SK-N-SH treated with all-trans-retinoic acid at 6 μM for 48 hours (cell line): ENCODE measurements at regions not wholly inside any gene's neighbourhood (a gene's known extent, or its start where the extent isn't known, plus 50 kb on each side); places are given as distances from the start of the nearest gene placed in this dataset.

Source experiments
- BACH2 ChIP-seq: fragments of 250-450 bp; sonication (Bioruptor Pico); IDR thresholded peaks from 2 replicates; pipeline ENCODE4 v1.9.0; 2021; ENCODE audit warnings: mild to moderate bottlenecking, borderline replicate concordance
- CREB5 ChIP-seq: fragments of 250-450 bp; sonication (Bioruptor Pico); IDR thresholded peaks from 2 replicates; pipeline ENCODE4 v1.5.1; 2020; ENCODE audit warnings: low read depth, mild to moderate bottlenecking, moderate library complexity
- CSDC2 ChIP-seq: fragments of 250-450 bp; sonication (Bioruptor Pico); IDR thresholded peaks from 2 replicates; pipeline ENCODE4 v1.5.0; 2020; ENCODE audit warnings: mild to moderate bottlenecking, moderate library complexity
- CSRNP3 ChIP-seq: fragments of 250-450 bp; sonication (Bioruptor Pico); IDR thresholded peaks from 2 replicates; pipeline ENCODE4 v1.5.1; 2021; ENCODE audit warnings: mild to moderate bottlenecking, moderate library complexity
- ESRRG ChIP-seq: fragments of 250-450 bp; sonication (Bioruptor Pico); IDR thresholded peaks from 2 replicates; pipeline ENCODE4 v1.6.1; 2021; ENCODE audit warnings: mild to moderate bottlenecking
- GLIS3 ChIP-seq: fragments of 250-450 bp; sonication (Bioruptor Pico); IDR thresholded peaks from 2 replicates; pipeline ENCODE4 v1.5.0; 2020; ENCODE audit warnings: mild to moderate bottlenecking, moderate library complexity
- OSR1 ChIP-seq: fragments of 250-450 bp; sonication (Bioruptor Pico); IDR thresholded peaks from 2 replicates; pipeline ENCODE4 v1.8.0; 2022; ENCODE audit warnings: moderate library complexity, mild to moderate bottlenecking, inconsistent platforms
- PATZ1 ChIP-seq: fragments of 250-450 bp; sonication (Bioruptor Pico); IDR thresholded peaks from 2 replicates; pipeline ENCODE4 v1.8.0; 2020; ENCODE audit warnings: mild to moderate bottlenecking, moderate library complexity, borderline replicate concordance
- PPARA ChIP-seq: fragments of 250-450 bp; sonication (Bioruptor Pico); IDR thresholded peaks from 2 replicates; pipeline ENCODE4 v1.5.0; 2020; ENCODE audit warnings: mild to moderate bottlenecking, borderline replicate concordance
- RARB ChIP-seq: fragments of 250-450 bp; sonication (Bioruptor Pico); IDR thresholded peaks from 2 replicates; pipeline ENCODE4 v1.8.0; 2021; ENCODE audit warnings: mild to moderate bottlenecking, moderate library complexity
- ZC3H10 ChIP-seq: fragments of 250-450 bp; sonication (Bioruptor Pico); IDR thresholded peaks from 2 replicates; pipeline ENCODE4 v1.5.1; 2021; ENCODE audit warnings: mild to moderate bottlenecking, moderate library complexity
- ZFP3 ChIP-seq: fragments of 250-450 bp; sonication (Bioruptor Pico); IDR thresholded peaks from 2 replicates; pipeline ENCODE4 v1.5.0; 2020; ENCODE audit warnings: mild to moderate bottlenecking, moderate library complexity
- ZNF8 ChIP-seq: fragments of 450-650 bp; formaldehyde crosslinking; IDR thresholded peaks from 2 replicates; pipeline ENCODE4 v1.5.0; 2020; ENCODE audit warnings: mild to moderate bottlenecking, moderate library complexity

GRCh38 chr17:51435641-51436091 lies 175.3 kb downstream of the UTP18 start:
- TF ChIP-seq PATZ1 (CRISPR knock-in tag) (no peak), ZFP3 (CRISPR knock-in tag) (no peak), PPARA (CRISPR knock-in tag) (no peak), CSDC2 (no peak), ZC3H10 (no peak), GLIS3 (CRISPR knock-in tag) (no peak), RARB (CRISPR knock-in tag) (no peak), CSRNP3 (CRISPR knock-in tag) (no peak), ESRRG (no peak), OSR1 (no peak), BACH2 (no peak), ZNF8 (CRISPR knock-in tag) (no peak), CREB5 (no peak)
